Ishikawa (cell line): ENCODE measurements at regions not wholly inside any gene's neighbourhood (a gene's known extent, or its start where the extent isn't known, plus 50 kb on each side); places are given as distances from the start of the nearest gene placed in this dataset.

Experiments used
- CREB1 ChIP-seq: IDR thresholded peaks from 2 replicates; pipeline ENCODE4 v1.6.1; 2012; ENCODE audit warnings: low read depth
- EGR1 ChIP-seq: IDR thresholded peaks from 2 replicates; pipeline ENCODE4 v1.6.1; 2012
- EP300 ChIP-seq: IDR thresholded peaks from 2 replicates; pipeline ENCODE4 v1.6.1; 2012; ENCODE audit warnings: borderline replicate concordance
- FOXM1 ChIP-seq: IDR thresholded peaks from 2 replicates; pipeline ENCODE4 v1.6.1; 2012; ENCODE audit warnings: low read depth, borderline replicate concordance
- MAX ChIP-seq: IDR thresholded peaks from 2 replicates; pipeline ENCODE4 v1.6.1; 2012
- RAD21 ChIP-seq: IDR thresholded peaks from 2 replicates; pipeline ENCODE4 v1.6.1; 2012; ENCODE audit warnings: low read depth
- TEAD4 ChIP-seq: IDR thresholded peaks from 2 replicates; pipeline ENCODE4 v1.6.1; 2012
- YY1 ChIP-seq: IDR thresholded peaks from 2 replicates; pipeline ENCODE4 v1.6.1; 2012; ENCODE audit warnings: low read depth
- ZBTB7A ChIP-seq: IDR thresholded peaks from 2 replicates; pipeline ENCODE4 v1.6.1; 2012; ENCODE audit warnings: low read depth

DNA sequence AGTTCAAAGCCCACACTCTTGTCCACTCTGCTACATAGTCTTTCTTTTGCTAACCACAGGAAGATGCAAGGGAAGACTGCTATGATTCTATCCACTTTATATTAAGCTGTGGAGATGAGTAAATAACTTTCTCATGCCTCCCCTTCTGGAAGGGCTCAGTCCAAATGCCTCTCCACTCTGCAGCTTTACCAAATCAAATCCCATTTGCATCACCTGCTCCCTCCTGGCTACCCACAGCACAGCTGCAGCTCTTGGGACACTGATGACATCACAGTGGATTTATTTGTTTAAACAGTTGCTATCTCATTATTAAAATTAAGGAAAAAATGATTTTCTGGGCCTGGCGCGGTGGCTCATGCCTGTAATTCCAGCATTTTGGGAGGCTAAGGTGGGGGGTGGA is 1544.9 kb upstream of the WWC1 start:
- TF ChIP-seq EP300 (no peak), CREB1 (no peak), MAX (no peak), FOXM1 (no peak), EGR1 (no peak), ZBTB7A (no peak), YY1 (no peak), RAD21 (no peak), TEAD4 (no peak)
